GM23248 (cell line): ENCODE measurements at regions not wholly inside any gene's neighbourhood (a gene's known extent, or its start where the extent isn't known, plus 50 kb on each side); places are given as distances from the start of the nearest gene placed in this dataset.
"Not testable (repeated sequence)": the region's sequence is repeated elsewhere in the genome, so short reads cannot be mapped to it uniquely, and the experiment has no call there.

Experiments used
- EZH2 ChIP-seq: fragments of 200-600 bp; sonication (generic); IDR thresholded peaks from 2 replicates; pipeline ENCODE4 v1.6.1; 2018; ENCODE audit warnings: antibody characterized with exemption, mild to moderate bottlenecking; ENCODE audit not compliant: insufficient read depth, poor library complexity, severe bottlenecking
- EZH2phosphoT487 ChIP-seq: fragments of 200-600 bp; sonication (generic); IDR thresholded peaks from 2 replicates; pipeline ENCODE4 v1.6.1; 2018; ENCODE audit warnings: antibody characterized with exemption, moderate library complexity, mild to moderate bottlenecking, low read depth; ENCODE audit not compliant: insufficient read depth

DNA sequence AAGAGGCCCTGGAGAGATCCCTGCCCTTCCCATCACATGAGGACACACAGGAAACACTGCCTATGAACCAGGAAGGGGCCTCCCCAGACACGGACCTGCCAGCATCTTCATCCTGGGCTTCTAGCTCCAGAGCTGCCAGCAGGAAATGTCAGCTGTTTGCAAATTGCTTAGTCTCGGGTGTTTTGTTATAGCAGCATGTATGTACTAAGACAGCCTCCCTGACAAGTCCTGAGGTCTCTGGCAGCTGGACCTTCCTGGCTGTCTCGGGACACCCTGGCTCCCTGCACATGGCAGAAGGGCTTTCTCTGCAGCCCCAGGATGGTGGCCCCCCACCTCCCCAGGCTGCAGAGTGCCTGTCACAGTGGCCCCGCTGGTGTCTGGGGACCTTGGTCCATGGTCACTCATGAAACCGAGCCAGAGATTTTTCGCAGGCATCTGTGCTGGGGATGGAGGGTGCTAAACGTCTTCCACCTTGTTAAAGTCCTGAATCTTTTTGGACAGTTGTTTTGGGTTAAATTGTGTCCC is 153.4 kb downstream of the NPIPB11 start:
- not testable (repeated sequence) for TF ChIP-seq EZH2, EZH2phosphoT487
